HG02884 (cell line): ENCODE measurements at regions not wholly inside any gene's neighbourhood (a gene's known extent, or its start where the extent isn't known, plus 50 kb on each side); places are given as distances from the start of the nearest gene placed in this dataset.

Experiments
- ATAC-seq: cut with Tn5 transposase; IDR thresholded peaks from one replicate; pipeline ENCODE4 v1.9.1; 2021; ENCODE audit warnings: mild to moderate bottlenecking, moderate library complexity; ENCODE audit not compliant: unreplicated experiment

GRCh38 chr16:80144191-80144590, 396.6 kb upstream of the DYNLRB2 start:
- ATAC-seq: peak; percentile 99

GRCh38 chr16:80142940-80143339, 397.9 kb upstream of the DYNLRB2 start:
- no peak for ATAC-seq

GRCh38 chr16:80142281-80142680, 398.5 kb upstream of the DYNLRB2 start:
- ATAC-seq: no peak

- no peak for ATAC-seq
Measured at GRCh38 chr16:80129791-80130190, 411.0 kb upstream of the DYNLRB2 start.

- no peak for ATAC-seq
Measured at GRCh38 chr16:80125677-80126076, 415.1 kb upstream of the DYNLRB2 start.

GRCh38 chr16:80123189-80123588, 417.6 kb upstream of the DYNLRB2 start:
- no peak for ATAC-seq

- ATAC-seq: no peak
Measured at GRCh38 chr16:80122115-80122514, 418.7 kb upstream of the DYNLRB2 start.

- no peak for ATAC-seq
Measured at GRCh38 chr16:80121522-80121909, 419.3 kb upstream of the DYNLRB2 start.

GRCh38 chr16:80120899-80121521, 419.8 kb upstream of the DYNLRB2 start:
- ATAC-seq: no peak

- ATAC-seq: no peak
Measured at GRCh38 chr16:80117556-80118130, 423.1 kb upstream of the DYNLRB2 start.

- no peak for ATAC-seq
Measured at GRCh38 chr16:80116711-80117110, 424.1 kb upstream of the DYNLRB2 start.

GRCh38 chr16:80114699-80115098, 426.1 kb upstream of the DYNLRB2 start:
- ATAC-seq: no peak

- no peak for ATAC-seq
Measured at GRCh38 chr16:80113873-80114574, 426.8 kb upstream of the DYNLRB2 start.

GRCh38 chr16:80109581-80109980, 431.2 kb upstream of the DYNLRB2 start:
- no peak for ATAC-seq

GRCh38 chr16:80107900-80108299, 432.9 kb upstream of the DYNLRB2 start:
- ATAC-seq: no peak

- no peak for ATAC-seq
Measured at GRCh38 chr16:80105751-80106150, 435.0 kb upstream of the DYNLRB2 start.

- ATAC-seq: no peak
Measured at GRCh38 chr16:80105160-80105559, 435.6 kb upstream of the DYNLRB2 start.

- ATAC-seq: no peak
Measured at GRCh38 chr16:80104401-80104800, 436.4 kb upstream of the DYNLRB2 start.

GRCh38 chr16:80103463-80103862, 437.3 kb upstream of the DYNLRB2 start:
- no peak for ATAC-seq

GRCh38 chr16:80100846-80101451, 439.8 kb upstream of the DYNLRB2 start:
- ATAC-seq: no peak

- ATAC-seq: no peak
Measured at GRCh38 chr16:80100186-80100585, 440.6 kb upstream of the DYNLRB2 start.

- no peak for ATAC-seq
Measured at GRCh38 chr16:80097098-80097497, 443.7 kb upstream of the DYNLRB2 start.
